HEK293 (cell line): ENCODE measurements at regions not wholly inside any gene's neighbourhood (a gene's known extent, or its start where the extent isn't known, plus 50 kb on each side); places are given as distances from the start of the nearest gene placed in this dataset.

ENCODE experiments used
- CTCF ChIP-seq: fragments of 450-650 bp; formaldehyde crosslinking; IDR thresholded peaks from 2 replicates; pipeline ENCODE4 v1.5.1; 2016; ENCODE audit warnings: missing biosample characterization, missing genetic modification characterization
- PATZ1 ChIP-seq: fragments of 450-650 bp; formaldehyde crosslinking; IDR thresholded peaks from 2 replicates; pipeline ENCODE4 v1.5.1; 2016; ENCODE audit warnings: missing biosample characterization, missing genetic modification characterization
- YY1 ChIP-seq: fragments of 450-650 bp; formaldehyde crosslinking; IDR thresholded peaks from 2 replicates; pipeline ENCODE4 v1.5.1; 2018; ENCODE audit warnings: missing biosample characterization, missing genetic modification characterization

GRCh38 chr6:147973806-147974205 lies 368.8 kb upstream of the SASH1 start:
- TF ChIP-seq YY1 (tag by site-specific recombination) (no peak), CTCF (tag by site-specific recombination) (no peak), PATZ1 (tag by site-specific recombination) (no peak)
